Ishikawa (cell line): ENCODE measurements at regions not wholly inside any gene's neighbourhood (a gene's known extent, or its start where the extent isn't known, plus 50 kb on each side); places are given as distances from the start of the nearest gene placed in this dataset.

Source experiments
- CEBPB ChIP-seq: IDR thresholded peaks from 2 replicates; pipeline ENCODE4 v1.6.1; 2012
- CREB1 ChIP-seq: IDR thresholded peaks from 2 replicates; pipeline ENCODE4 v1.6.1; 2012; ENCODE audit warnings: low read depth
- EGR1 ChIP-seq: IDR thresholded peaks from 2 replicates; pipeline ENCODE4 v1.6.1; 2012
- EP300 ChIP-seq: IDR thresholded peaks from 2 replicates; pipeline ENCODE4 v1.6.1; 2012; ENCODE audit warnings: borderline replicate concordance
- FOXM1 ChIP-seq: IDR thresholded peaks from 2 replicates; pipeline ENCODE4 v1.6.1; 2012; ENCODE audit warnings: low read depth, borderline replicate concordance
- NFIC ChIP-seq: IDR thresholded peaks from 2 replicates; pipeline ENCODE4 v1.6.1; 2012
- RAD21 ChIP-seq: IDR thresholded peaks from 2 replicates; pipeline ENCODE4 v1.6.1; 2012; ENCODE audit warnings: low read depth
- TAF1 ChIP-seq: IDR thresholded peaks from 2 replicates; pipeline ENCODE4 v1.6.1; 2012; ENCODE audit warnings: low read depth, mild to moderate bottlenecking
- TCF12 ChIP-seq: IDR thresholded peaks from 2 replicates; pipeline ENCODE4 v1.6.1; 2012; ENCODE audit warnings: low read depth
- TEAD4 ChIP-seq: IDR thresholded peaks from 2 replicates; pipeline ENCODE4 v1.6.1; 2012
- YY1 ChIP-seq: IDR thresholded peaks from 2 replicates; pipeline ENCODE4 v1.6.1; 2012; ENCODE audit warnings: low read depth
- ZBTB7A ChIP-seq: IDR thresholded peaks from 2 replicates; pipeline ENCODE4 v1.6.1; 2012; ENCODE audit warnings: low read depth
- TF ChIP-seq, protein P1 (sequence below): IDR thresholded peaks from 2 replicates; pipeline ENCODE4 v1.6.1; 2012
- TF ChIP-seq, protein P2 (sequence below): IDR thresholded peaks from 2 replicates; pipeline ENCODE4 v1.6.1; 2012
- TF ChIP-seq, protein P3 (sequence below): IDR thresholded peaks from 2 replicates; pipeline ENCODE4 v1.6.1; 2012; ENCODE audit warnings: low read depth, mild to moderate bottlenecking

DNA sequence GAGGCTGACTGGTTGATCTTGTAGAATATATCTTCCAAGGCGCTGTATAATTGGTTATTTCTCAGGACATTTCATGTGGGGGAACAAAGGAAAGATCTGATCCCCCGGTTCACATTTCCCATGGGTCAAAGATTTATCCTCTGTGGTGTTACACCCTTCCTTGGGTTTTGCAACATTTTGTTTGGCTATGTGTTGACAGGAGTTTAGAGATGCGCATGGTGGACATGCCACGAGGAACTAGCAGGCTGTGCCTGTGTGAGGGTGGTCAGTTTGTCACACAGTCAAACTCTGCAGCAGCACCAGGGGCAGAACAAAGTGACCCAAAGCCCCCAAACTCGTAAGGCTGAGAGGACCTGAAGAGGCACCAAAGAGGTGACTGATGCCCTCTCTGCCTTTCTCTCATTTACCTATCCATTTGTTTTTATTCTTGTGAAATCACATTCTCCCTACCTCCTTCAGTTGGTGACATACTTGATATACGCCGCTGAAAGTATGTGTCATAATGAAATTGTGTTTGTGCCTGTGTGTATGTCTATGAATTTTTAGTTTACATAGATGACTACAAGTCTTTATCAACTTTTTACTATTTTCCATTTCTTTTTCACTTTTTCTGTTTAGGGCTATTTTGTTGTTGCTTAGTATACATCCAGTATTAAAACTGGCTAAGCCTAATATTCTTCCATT, 164.7 kb downstream of the SPCS3 start:
- TF ChIP-seq ZBTB7A (no peak), CREB1 (no peak), EP300 (no peak), TCF12 (no peak), TEAD4 (no peak), RAD21 (no peak), YY1 (no peak), CEBPB (no peak), TAF1 (no peak), NFIC (no peak), FOXM1 (no peak)
- TF ChIP-seq, protein P1, sequence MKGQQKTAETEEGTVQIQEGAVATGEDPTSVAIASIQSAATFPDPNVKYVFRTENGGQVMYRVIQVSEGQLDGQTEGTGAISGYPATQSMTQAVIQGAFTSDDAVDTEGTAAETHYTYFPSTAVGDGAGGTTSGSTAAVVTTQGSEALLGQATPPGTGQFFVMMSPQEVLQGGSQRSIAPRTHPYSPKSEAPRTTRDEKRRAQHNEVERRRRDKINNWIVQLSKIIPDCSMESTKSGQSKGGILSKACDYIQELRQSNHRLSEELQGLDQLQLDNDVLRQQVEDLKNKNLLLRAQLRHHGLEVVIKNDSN = no peak
- TF ChIP-seq, protein P2, sequence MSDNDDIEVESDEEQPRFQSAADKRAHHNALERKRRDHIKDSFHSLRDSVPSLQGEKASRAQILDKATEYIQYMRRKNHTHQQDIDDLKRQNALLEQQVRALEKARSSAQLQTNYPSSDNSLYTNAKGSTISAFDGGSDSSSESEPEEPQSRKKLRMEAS = no peak

DNA sequence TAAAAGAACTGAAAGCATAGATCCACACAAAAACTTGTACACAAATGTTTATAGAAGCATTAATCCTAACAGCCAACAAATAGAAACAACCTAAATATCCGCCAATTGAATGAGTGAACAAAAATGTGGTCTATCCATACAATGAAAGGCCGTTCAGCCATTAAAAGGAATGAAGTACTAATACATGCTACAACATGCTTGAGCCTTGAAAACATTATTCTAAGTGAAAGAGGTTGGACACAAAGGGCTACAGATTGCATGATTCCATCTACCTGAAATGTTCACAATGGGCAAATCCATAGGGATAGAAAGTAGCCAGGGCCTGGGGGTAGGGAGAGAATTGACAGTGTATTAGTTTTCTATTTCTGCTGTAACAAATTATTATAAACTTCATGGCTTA, 169.2 kb downstream of the SPCS3 start:
- TF ChIP-seq, protein P2 = no peak
- TF ChIP-seq TEAD4 = no peak
- TF ChIP-seq NFIC = no peak
- TF ChIP-seq CREB1 = no peak
- TF ChIP-seq YY1 = no peak
- TF ChIP-seq TAF1 = no peak
- TF ChIP-seq RAD21 = no peak
- no peak for TF ChIP-seq EGR1

DNA sequence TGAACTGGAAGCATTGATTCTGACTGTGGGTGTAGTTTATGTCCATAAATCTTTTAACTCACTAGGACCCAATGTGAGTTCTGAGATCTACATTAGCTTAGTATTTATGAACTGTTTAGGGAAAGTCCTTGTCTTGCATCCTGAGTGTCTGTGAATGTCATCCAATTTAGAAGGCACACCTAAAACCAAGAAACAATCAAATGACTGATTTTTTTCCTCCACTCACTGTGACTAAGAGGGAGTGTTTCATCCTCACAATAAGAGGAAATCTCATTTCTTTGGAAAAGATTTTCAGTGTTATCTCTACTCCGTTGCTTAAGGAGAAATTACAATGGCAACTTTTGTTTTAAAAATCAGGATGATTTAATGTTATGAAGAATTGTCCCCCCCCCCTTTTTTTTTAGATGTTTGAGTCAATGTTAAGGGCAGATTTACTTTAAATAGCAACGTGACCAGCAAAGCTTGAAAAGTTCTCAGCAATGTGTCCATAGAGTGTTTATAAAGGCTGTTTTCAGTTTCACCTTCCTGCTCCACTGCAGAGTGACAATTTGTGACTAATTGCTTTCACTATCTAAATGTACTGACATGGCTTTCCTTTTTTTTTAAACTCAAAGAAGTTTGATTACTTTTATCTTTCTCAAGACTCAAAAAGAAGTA, 173.0 kb downstream of the SPCS3 start:
- no peak for TF ChIP-seq EP300
- TF ChIP-seq, protein P2 = no peak
- TF ChIP-seq, protein P3, sequence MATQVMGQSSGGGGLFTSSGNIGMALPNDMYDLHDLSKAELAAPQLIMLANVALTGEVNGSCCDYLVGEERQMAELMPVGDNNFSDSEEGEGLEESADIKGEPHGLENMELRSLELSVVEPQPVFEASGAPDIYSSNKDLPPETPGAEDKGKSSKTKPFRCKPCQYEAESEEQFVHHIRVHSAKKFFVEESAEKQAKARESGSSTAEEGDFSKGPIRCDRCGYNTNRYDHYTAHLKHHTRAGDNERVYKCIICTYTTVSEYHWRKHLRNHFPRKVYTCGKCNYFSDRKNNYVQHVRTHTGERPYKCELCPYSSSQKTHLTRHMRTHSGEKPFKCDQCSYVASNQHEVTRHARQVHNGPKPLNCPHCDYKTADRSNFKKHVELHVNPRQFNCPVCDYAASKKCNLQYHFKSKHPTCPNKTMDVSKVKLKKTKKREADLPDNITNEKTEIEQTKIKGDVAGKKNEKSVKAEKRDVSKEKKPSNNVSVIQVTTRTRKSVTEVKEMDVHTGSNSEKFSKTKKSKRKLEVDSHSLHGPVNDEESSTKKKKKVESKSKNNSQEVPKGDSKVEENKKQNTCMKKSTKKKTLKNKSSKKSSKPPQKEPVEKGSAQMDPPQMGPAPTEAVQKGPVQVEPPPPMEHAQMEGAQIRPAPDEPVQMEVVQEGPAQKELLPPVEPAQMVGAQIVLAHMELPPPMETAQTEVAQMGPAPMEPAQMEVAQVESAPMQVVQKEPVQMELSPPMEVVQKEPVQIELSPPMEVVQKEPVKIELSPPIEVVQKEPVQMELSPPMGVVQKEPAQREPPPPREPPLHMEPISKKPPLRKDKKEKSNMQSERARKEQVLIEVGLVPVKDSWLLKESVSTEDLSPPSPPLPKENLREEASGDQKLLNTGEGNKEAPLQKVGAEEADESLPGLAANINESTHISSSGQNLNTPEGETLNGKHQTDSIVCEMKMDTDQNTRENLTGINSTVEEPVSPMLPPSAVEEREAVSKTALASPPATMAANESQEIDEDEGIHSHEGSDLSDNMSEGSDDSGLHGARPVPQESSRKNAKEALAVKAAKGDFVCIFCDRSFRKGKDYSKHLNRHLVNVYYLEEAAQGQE = no peak
- no peak for TF ChIP-seq TAF1
- no peak for TF ChIP-seq FOXM1
- no peak for TF ChIP-seq EGR1
- TF ChIP-seq NFIC = no peak
- TF ChIP-seq YY1 = no peak
- TF ChIP-seq TEAD4 = no peak
- TF ChIP-seq, protein P1 = no peak
- TF ChIP-seq ZBTB7A = no peak

DNA sequence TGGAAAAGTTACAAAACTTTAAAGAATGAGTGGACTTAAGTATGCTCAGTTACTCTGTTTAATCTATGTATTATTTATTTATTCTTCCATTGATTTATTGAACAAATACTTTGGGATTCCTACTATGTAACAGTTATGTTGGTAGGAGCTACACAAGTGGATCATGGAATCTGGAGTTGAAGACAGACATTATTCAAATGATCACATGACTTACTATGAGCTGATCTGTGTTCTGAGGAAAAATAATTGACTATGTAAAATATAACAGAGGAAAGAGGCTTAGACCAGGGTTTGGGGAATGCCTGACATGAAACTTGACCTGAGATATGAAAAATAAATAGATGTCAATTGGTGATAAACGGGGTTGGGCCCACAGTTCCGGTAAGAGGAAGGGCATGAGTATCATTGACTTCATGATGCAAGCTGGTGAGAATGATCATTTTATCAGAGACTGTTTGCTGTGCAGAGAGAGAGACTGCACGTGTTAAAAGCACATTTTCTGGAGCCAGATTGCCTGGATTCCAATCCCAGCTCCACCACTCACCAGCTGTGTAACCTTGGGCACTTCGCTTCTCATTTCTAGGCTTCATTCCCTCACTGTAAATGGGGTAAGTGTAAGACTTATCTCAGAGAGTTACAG, 179.0 kb downstream of the SPCS3 start:
- TF ChIP-seq, protein P3 = no peak
- no peak for TF ChIP-seq TAF1
- no peak for TF ChIP-seq TEAD4
- TF ChIP-seq YY1 = no peak
- TF ChIP-seq EGR1 = no peak
- no peak for TF ChIP-seq RAD21
- no peak for TF ChIP-seq CREB1
- TF ChIP-seq FOXM1 = no peak
- TF ChIP-seq TCF12 = no peak
- no peak for TF ChIP-seq ZBTB7A
- TF ChIP-seq, protein P1 = no peak
- TF ChIP-seq, protein P2 = no peak
- TF ChIP-seq CEBPB = no peak
- no peak for TF ChIP-seq NFIC
- TF ChIP-seq EP300 = no peak
